ENCODE measurements at regions not wholly inside any gene's neighbourhood (a gene's known extent, or its start where the extent isn't known, plus 50 kb on each side); places are given as distances from the start of the nearest gene placed in this dataset.

- no peak for TF ChIP-seq CTCF (IDR thresholded peaks at IDR 0.05; ENCODE audit: insufficient read depth, low read length, poor library complexity, severe bottlenecking)
- Histone ChIP-seq H3K36me3 (ENCODE audit: control insufficient read depth, insufficient read depth, low read length) (no peaks in the 10 kb centered on the region), H3K4me3 (replicated peaks; ENCODE audit: low read depth, low read length) (no peak overlapping the region), H3K27me3 (replicated peaks; ENCODE audit: control insufficient read depth, insufficient read depth, low read length) (no peaks in the 10 kb centered on the region)
- DNase-seq (ENCODE audit: extremely low read depth, insufficient read length) = no peak
Measured at GRCh38 chr22:27540656-27541396, 260.7 kb downstream of the MN1 start.

- H3K27me3 ChIP-seq (replicated peaks; ENCODE audit: control insufficient read depth, insufficient read depth, low read length) = no peaks in the 10 kb centered on the region
- no peaks in the 10 kb centered on the region for H3K36me3 ChIP-seq (ENCODE audit: control insufficient read depth, insufficient read depth, low read length)
- no peak for DNase-seq (ENCODE audit: extremely low read depth, insufficient read length)
- no peak overlapping the region for H3K4me3 ChIP-seq (replicated peaks; ENCODE audit: low read depth, low read length)
- no peak for TF ChIP-seq CTCF (IDR thresholded peaks at IDR 0.05; ENCODE audit: insufficient read depth, low read length, poor library complexity, severe bottlenecking)
Measured at GRCh38 chr22:27541836-27542235, 259.7 kb downstream of the MN1 start.

- no peak for TF ChIP-seq CTCF (IDR thresholded peaks at IDR 0.05; ENCODE audit: insufficient read depth, low read length, poor library complexity, severe bottlenecking)
- no peak for DNase-seq (ENCODE audit: extremely low read depth, insufficient read length)
- no peak overlapping the region for H3K4me3 ChIP-seq (replicated peaks; ENCODE audit: low read depth, low read length)
- no peaks in the 10 kb centered on the region for H3K36me3 ChIP-seq (ENCODE audit: control insufficient read depth, insufficient read depth, low read length)
- no peaks in the 10 kb centered on the region for H3K27me3 ChIP-seq (replicated peaks; ENCODE audit: control insufficient read depth, insufficient read depth, low read length)
Measured at GRCh38 chr22:27542602-27543001, 259.0 kb downstream of the MN1 start.

- Histone ChIP-seq H3K4me3 (replicated peaks; ENCODE audit: low read depth, low read length) (no peak overlapping the region), H3K27me3 (replicated peaks; ENCODE audit: control insufficient read depth, insufficient read depth, low read length) (no peaks in the 10 kb centered on the region), H3K36me3 (ENCODE audit: control insufficient read depth, insufficient read depth, low read length) (no peaks in the 10 kb centered on the region)
- no peak for TF ChIP-seq CTCF (IDR thresholded peaks at IDR 0.05; ENCODE audit: insufficient read depth, low read length, poor library complexity, severe bottlenecking)
- DNase-seq (ENCODE audit: extremely low read depth, insufficient read length) = no peak
Measured at GRCh38 chr22:27543460-27543859, 258.1 kb downstream of the MN1 start.

GRCh38 chr22:27545085-27545484, 256.5 kb downstream of the MN1 start:
- no peak for TF ChIP-seq CTCF (IDR thresholded peaks at IDR 0.05; ENCODE audit: insufficient read depth, low read length, poor library complexity, severe bottlenecking)
- no peak overlapping the region for H3K4me3 ChIP-seq (replicated peaks; ENCODE audit: low read depth, low read length)
- DNase-seq (ENCODE audit: extremely low read depth, insufficient read length) = no peak
- H3K36me3 ChIP-seq (ENCODE audit: control insufficient read depth, insufficient read depth, low read length) = no peaks in the 10 kb centered on the region
- no peaks in the 10 kb centered on the region for H3K27me3 ChIP-seq (replicated peaks; ENCODE audit: control insufficient read depth, insufficient read depth, low read length)

Data from GM06990 (cell line).